Muscle of back (tissue), 3 donors: ENCODE measurements at regions not wholly inside any gene's neighbourhood (a gene's known extent, or its start where the extent isn't known, plus 50 kb on each side); places are given as distances from the start of the nearest gene placed in this dataset.
"Not testable (repeated sequence)": the region's sequence is repeated elsewhere in the genome, so short reads cannot be mapped to it uniquely, and the experiment has no call there.

Experiments
- DNase-seq, 3 donors: peaks; one replicate each; pipeline versions ENCODE4 v3.0.0 to v3.0.0-alpha.2; 2013

GRCh38 chr21:20259031-20259867 is 739.0 kb upstream of the NCAM2 start:
- peak in 1 of 3 donors; percentile 7 for DNase-seq

GRCh38 chr21:20260124-20260523 is 738.1 kb upstream of the NCAM2 start:
- no peak for DNase-seq

DNA sequence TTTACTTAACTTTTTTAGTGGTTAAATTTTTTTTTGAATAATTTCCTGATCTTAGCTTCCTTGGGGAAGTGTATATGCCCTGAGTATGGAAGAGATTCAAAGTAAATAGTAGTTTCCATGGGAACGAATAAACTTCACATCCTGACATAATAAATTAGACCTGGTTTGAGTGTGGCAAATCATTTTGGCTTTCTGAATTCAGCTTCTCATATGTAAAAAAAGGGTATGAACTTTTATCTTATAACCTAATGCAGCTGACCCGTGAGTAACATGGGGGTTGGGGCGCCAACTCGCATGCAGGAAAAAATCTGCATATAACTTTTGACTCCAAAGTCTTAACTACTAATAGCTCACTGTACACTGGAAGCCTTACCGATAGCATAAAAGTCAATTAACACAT is 736.8 kb upstream of the NCAM2 start:
- DNase-seq: no peak

- DNase-seq: no peak
These were observed 732.3 kb upstream of the NCAM2 start for GRCh38 chr21:20265707-20266440.

- DNase-seq: no peak
These were observed 731.8 kb upstream of the NCAM2 start for GRCh38 chr21:20266441-20266710.

DNA sequence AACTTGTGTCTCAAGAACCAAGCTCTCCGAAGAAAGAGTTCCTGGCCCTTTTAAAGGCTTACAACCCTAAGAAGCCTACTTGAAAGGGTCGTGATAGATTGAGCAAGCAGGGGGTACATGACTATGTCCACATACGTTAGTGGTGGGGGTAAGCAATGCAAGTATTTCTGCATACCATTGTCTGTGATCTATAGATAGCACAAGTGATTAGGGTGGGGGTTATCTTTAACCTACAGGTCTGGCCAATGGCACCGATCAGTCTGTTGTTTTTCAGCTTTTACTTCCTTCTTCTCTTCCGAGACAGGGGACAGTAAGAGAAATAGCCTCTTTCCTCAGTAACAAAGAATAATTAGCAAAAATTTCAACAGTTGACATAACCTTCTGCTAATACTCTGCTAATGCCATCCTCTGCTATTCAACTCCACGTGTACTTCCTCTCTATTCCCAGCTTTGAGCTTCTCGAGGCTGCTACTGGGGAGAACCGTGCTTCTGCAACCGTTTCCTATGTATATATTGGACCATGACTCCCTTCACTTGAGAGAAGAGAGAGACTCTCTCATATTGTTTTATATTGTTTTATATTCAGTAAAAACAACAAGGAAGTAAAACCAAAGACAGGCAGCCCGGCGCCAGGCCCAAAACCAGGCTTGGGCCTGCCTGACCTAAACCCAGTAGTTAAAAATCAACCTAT is 727.7 kb upstream of the NCAM2 start:
- no peak for DNase-seq

DNA sequence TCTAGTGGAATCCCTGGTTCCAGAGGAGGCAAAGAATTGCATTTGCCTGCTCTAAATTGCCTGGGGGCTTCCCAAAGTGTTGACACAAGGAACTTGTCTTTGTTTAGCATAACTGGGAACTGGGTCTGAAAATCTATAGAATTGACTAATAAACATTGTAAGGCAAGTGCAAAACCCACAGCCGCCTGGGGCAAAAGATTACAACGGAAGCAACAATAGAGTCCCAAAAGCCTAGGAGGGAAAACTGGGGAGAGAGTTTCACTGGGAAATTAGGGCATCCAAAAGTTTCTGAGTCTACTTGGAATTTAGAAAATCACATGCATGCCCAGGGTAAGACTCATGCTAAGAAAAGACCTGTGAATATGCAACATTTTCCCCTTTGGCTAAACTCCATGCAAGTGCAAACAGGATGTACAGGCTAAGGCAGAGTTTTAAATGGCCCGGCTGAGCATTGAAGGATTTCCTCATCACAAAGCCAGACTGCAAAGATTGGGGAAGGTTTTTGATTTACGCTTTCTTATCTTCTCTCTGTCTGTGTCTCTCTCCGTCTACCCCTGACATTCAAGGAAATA is 725.3 kb upstream of the NCAM2 start:
- DNase-seq: no peak

- no peak for DNase-seq
These were observed 721.8 kb upstream of the NCAM2 start for GRCh38 chr21:20276377-20276776.

DNA sequence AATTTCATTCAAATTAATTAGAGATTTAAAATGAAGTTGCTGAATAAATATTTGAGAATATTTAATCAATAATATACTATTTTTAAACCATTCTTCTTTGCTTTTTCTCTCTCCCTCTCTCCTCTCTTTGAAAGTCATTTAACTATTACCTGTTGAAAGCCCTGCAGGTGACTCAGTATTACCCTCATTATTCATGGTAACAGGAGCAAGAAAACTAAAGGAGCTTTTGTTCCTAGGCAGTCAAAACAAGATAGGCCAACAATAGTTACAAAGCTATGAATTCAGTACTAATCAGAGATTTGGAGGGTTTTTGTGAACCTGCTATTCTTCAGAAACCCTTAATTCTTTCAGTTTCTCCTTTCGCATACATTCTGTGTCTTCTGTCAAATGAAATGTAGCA is 721.3 kb upstream of the NCAM2 start:
- no peak for DNase-seq

GRCh38 chr21:20283836-20284235 is 714.4 kb upstream of the NCAM2 start:
- no peak for DNase-seq

DNA sequence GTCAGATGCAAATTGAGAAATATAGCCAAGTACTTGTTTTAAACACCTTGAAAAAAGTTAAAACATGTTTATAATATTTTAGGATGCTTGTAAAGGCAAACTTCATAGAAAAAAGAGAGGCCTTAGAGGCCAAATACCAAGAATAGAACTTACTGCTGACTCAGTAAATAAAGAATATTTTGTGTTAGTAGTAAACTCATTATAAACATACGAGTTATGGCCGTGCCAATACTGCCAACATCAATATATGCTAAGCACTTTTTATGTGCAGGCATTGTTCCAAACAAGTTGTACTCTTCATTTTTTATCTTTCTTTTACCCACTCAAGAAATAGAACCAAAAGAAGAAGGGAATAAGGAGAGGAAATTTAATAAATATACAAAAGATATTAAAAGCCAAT is 705.9 kb upstream of the NCAM2 start:
- DNase-seq: no peak

- DNase-seq: not testable (repeated sequence)
These were observed 705.4 kb upstream of the NCAM2 start for GRCh38 chr21:20292854-20293253.

DNA sequence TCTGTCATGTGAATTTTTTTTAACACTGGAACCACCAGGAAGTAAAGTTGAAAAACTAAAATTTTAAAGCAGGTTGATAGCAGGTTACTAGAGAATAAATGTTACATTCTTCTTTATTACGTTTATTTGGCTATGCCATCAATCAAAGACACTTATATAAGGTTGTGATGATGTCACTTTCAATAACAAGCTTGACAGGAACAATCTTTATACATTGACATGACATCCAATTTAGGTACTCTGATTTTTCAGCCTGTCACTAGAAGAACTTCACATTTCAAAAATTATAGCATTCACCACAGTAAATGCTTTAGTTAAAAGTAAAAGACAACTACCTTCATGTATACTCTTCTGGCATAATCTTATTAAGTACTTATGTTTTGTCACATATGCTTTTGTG is 696.8 kb upstream of the NCAM2 start:
- no peak for DNase-seq

DNA sequence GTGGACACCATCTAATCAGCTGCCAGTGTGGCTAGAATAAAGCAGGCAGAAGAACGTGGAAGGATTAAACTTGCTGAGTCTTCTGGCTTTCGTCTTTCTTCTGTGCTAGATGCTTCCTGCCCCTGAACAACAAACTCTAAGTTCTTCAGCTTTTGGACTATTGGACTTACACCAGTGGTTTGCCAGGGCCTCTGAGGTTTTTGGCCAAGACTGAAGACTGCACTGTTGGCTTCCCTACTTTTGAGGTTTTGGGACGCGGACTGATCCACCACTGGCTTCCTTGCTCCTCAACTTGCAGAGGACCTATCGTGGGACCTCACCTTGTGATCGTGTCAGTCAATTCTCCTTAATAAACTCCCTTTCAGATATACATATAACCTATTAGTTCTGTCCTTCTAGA is 696.1 kb upstream of the NCAM2 start:
- DNase-seq: no peak

DNA sequence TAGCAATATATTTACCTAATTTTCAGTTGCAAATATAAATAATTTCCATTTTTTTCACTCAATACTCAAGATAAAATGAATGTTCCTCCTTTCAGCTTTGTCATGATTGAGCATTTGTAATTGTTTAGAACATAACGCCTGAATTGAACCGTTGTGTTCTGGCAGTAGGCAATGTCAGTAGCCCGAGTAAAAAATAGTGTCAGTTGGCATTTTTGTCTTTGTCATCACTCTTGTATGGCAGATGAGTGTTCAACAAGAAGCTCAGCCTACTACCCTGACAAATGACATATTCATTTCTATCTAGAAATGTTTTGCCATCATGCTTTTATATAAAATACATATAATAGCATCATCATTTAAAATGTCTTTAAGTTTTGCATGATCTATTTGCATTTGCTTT is 691.4 kb upstream of the NCAM2 start:
- DNase-seq: no peak

DNA sequence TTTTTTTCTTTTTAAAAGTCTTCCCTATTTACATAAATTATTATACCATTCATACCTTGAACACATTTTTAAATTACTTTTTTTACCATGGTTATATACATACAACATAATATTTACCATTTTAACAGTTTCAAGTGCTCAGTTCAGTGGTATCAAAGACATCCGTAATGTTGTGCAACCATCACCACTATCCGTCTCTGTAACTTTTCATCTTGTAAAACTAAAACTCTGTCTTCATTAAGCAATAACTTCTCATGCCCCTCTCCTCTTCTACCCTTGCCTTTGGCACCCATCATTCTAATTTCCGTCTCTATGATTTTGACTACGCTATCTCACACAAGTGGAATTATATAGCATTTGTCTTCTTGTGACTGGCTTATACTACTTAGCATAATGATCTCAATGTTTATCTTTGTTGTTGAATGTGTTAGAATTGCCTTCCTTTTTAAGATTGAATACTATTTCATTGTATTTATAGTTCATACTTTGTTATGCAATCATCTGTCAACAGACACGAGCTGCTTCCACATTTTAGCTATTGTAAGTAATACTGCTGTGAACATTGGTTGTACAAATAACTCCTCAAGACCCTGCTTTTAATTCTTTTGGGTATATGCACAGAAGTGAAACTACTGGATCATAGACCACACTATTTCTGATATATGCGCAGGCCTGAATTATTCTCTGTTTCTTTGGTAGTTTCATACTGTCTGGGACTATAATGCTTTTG is 689.5 kb upstream of the NCAM2 start:
- no peak for DNase-seq

GRCh38 chr21:20311234-20311787 is 686.9 kb upstream of the NCAM2 start:
- no peak for DNase-seq

DNA sequence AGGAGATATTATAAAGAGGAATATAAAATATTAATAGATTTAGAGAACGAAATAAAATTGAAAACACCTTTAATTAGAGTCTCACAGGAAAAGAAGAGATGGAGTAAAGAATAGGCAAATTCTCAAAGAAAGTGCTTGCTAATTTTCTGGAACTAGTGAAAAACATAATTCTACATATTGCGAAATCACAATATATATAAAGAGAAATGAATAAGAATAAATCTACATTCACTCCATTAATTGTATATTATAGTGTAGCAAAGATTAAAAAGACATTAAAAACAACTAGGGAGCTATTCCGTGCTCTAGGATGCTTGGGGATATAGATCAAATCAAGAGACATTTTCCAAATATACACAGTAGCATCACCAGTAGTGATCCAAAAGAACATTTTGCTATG is 685.2 kb upstream of the NCAM2 start:
- no peak for DNase-seq

- DNase-seq: no peak
These were observed 683.2 kb upstream of the NCAM2 start for GRCh38 chr21:20315042-20315441.

GRCh38 chr21:20329636-20330035 is 668.6 kb upstream of the NCAM2 start:
- no peak for DNase-seq

DNA sequence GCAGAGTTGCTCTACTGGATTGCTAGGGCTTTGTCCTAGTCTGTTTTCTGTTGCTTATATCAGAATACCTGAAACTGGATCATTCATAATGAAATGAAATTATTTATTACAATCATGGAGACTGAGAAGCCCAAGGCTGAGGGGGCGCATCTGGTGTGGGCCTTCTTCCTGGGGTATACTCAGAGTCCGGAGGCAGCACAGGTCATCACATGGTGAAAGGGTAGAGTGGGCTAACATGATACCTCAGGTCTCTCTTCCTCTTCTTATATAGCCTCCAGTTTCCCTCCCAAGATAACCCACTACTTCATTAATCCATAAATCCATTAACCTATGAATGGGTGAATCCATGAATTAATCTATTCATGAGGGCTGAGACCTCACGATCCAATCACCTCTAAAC is 667.6 kb upstream of the NCAM2 start:
- DNase-seq: no peak

- DNase-seq: no peak
These were observed 663.6 kb upstream of the NCAM2 start for GRCh38 chr21:20334585-20334984.
